Rectal smooth muscle tissue (tissue), 1 donor: ENCODE measurements at regions not wholly inside any gene's neighbourhood (a gene's known extent, or its start where the extent isn't known, plus 50 kb on each side); places are given as distances from the start of the nearest gene placed in this dataset.
"Not testable (repeated sequence)": the region's sequence is repeated elsewhere in the genome, so short reads cannot be mapped to it uniquely, and the experiment has no call there.

Experiments used
- H3K27ac ChIP-seq: one replicate; pipeline ENCODE4 v1.7.0; 2013; ENCODE audit warnings: low read depth, low read length, inconsistent platforms
- H3K27me3 ChIP-seq: one replicate; pipeline ENCODE4 v1.7.0; 2013; ENCODE audit warnings: low read length; ENCODE audit not compliant: control insufficient read depth, insufficient read depth
- H3K36me3 ChIP-seq: one replicate; pipeline ENCODE4 v1.7.0; 2013; ENCODE audit warnings: low read length; ENCODE audit not compliant: control insufficient read depth, insufficient read depth
- H3K4me1 ChIP-seq: one replicate; pipeline ENCODE4 v1.7.0; 2013; ENCODE audit warnings: low read length; ENCODE audit not compliant: control insufficient read depth, insufficient read depth
- H3K4me3 ChIP-seq: one replicate; pipeline ENCODE4 v1.7.0; 2013; ENCODE audit warnings: low read length
- H3K9ac ChIP-seq: one replicate; pipeline ENCODE4 v1.7.0; 2013; ENCODE audit warnings: low read length

DNA sequence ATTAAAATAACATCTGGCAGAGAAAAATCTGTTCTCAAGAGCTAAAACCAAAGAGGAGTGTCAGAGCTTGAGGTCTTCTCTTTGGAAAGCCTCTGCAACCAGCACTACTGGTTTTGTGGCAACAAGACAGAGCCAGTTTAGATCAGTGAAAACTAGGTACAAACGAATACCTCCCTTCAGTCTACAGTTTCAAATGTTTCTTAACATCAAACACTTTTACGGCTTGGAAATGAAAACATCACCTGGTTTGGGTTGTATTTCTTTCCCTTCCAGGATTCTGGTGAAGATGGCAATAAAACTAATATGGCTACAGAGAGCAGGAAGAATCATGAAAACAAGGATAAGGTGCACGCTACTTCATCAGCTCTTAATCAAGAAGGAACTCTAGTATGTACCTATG, 339.4 kb upstream of the ESRRG start:
- no peak overlapping the region for H3K27ac ChIP-seq
- H3K9ac ChIP-seq = no peak overlapping the region
- no peaks in the 10 kb centered on the region for H3K36me3 ChIP-seq
- no peaks in the 10 kb centered on the region for H3K27me3 ChIP-seq
- H3K4me1 ChIP-seq = no peaks in the 10 kb centered on the region
- H3K4me3 ChIP-seq = no peak overlapping the region

DNA sequence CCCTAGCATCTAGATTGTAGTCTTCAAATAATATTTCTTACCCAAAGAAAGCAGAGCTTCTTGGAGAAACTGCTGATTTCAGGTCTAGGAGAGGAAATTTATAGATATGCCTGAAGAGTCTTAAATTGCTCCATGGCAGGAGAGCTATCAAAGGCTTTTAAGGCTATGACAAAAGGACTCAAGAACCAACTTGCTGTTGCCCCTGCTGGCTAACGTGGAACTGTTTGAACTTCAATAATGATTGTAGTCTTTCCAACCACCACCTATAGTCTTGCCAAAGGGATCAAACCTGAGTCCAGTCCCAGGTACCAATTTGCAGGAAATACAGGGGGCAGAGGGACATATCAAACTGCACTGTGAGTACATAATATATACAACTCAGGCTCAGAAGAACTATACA, 336.2 kb upstream of the ESRRG start:
- Histone ChIP-seq H3K4me3 (no peak overlapping the region), H3K27me3 (no peaks in the 10 kb centered on the region), H3K27ac (no peak overlapping the region), H3K36me3 (no peaks in the 10 kb centered on the region), H3K9ac (no peak overlapping the region), H3K4me1 (no peaks in the 10 kb centered on the region)

DNA sequence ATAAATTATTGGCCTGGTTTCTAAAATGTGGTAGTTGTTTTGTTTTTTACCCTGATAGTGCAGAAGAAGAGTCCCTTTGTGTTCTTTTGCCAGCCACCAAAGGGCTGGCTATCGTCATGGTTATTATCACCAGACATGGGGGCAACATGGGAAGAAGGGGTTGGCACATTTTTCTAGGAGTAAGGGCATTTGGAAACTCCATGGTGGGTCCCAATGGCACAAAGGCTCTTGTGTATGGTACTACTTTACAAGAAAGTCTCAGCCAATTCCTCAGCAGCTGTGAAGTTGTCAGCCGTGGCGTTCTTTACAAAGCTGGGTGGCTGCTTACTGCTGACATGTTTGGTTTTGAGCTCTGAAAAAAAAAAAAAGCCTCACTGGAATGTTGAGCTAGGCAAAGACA, 330.4 kb upstream of the ESRRG start:
- Histone ChIP-seq H3K27ac (no peak overlapping the region), H3K4me1 (no peaks in the 10 kb centered on the region), H3K4me3 (no peak overlapping the region), H3K9ac (no peak overlapping the region), H3K27me3 (no peaks in the 10 kb centered on the region), H3K36me3 (no peaks in the 10 kb centered on the region)

DNA sequence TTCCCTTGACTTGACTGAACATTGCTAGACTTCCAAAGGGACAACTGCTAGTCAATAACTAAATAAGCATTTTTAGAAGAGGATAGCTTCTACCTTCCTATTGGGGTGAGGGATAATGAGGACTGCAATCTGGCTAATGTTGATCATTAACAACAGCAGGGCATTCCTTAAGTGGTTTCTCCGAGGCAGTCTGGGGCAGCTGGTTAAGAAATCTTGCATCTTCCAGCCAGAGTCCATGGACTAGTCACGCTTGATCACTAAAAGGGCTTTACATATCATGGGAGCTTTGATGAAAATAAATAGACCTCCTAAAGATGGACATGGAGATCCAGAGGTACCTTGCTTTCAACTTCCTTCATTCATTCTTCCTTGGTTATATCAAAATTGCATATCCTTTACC, 329.4 kb upstream of the ESRRG start:
- Histone ChIP-seq H3K36me3 (no peaks in the 10 kb centered on the region), H3K27me3 (no peaks in the 10 kb centered on the region)

DNA sequence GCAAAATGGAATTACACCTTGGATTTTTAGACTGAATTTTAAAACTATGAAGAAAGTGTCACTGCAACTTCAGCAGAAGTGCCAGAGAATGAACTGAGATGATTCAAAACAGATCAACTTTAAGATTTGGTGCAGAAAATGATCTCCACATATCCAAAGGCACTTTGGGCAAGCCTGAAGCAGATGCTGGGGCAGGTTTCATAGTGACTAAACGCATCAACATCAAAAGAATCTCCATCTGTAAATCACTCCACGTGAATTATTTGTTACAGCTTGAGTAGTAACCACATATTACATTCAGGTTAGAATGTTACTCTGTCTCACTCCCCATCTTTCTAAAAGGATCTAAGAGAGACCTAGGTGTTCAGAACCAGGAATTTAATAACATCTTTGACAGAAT, 329.0 kb upstream of the ESRRG start:
- H3K9ac ChIP-seq = no peak overlapping the region
- no peaks in the 10 kb centered on the region for H3K36me3 ChIP-seq
- no peaks in the 10 kb centered on the region for H3K27me3 ChIP-seq
- H3K4me3 ChIP-seq = no peak overlapping the region
- no peaks in the 10 kb centered on the region for H3K4me1 ChIP-seq
- H3K27ac ChIP-seq = no peak overlapping the region

More for the DNA sequence above, 329.4 kb upstream of the ESRRG start:
- no peaks in the 10 kb centered on the region for H3K4me1 ChIP-seq
- H3K27ac ChIP-seq = no peak overlapping the region
- H3K9ac ChIP-seq = no peak overlapping the region
- H3K4me3 ChIP-seq = no peak overlapping the region

DNA sequence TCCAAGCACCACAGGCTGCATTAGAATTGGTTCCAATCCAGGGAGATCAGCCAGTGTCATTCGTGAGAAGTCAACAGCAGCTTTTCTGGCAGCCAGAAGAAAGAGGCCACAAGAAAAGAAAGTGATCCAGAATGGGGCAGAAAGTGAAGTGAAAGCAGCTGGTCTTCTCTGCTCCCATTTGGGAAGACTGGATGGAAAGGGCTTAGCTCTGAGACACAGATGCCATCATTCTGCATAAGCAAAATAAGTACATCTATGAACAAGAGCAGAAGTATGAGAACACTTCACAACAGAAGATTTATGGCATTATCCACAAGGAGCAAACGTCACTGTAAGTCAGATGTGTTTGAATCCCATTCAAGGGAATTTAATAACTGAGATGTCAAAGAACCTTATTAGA, 326.5 kb upstream of the ESRRG start:
- Histone ChIP-seq H3K27me3 (no peaks in the 10 kb centered on the region), H3K9ac (no peak overlapping the region), H3K27ac (no peak overlapping the region), H3K4me3 (no peak overlapping the region), H3K4me1 (no peaks in the 10 kb centered on the region), H3K36me3 (no peaks in the 10 kb centered on the region)

DNA sequence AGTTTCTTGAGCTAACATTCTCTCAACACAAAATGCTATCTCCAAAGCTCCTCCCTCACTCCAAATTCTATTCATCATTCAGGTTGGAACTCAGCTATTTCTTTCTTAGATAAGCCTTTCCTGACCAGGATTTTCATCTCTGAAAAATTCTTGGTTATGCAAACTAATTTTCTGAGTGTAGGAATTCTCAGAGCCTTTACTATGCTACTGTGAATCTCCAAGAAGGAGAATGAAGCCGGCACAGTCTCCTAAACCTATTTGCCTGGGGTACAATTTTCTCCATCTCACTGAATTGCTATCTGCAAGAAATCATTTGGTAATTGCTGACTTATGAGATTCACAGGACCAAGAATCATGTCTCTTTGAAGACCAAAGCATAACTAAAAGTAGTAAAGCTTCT, 325.9 kb upstream of the ESRRG start:
- H3K4me1 ChIP-seq = no peaks in the 10 kb centered on the region
- no peaks in the 10 kb centered on the region for H3K27me3 ChIP-seq
- no peak overlapping the region for H3K9ac ChIP-seq
- H3K36me3 ChIP-seq = no peaks in the 10 kb centered on the region
- no peak overlapping the region for H3K4me3 ChIP-seq
- H3K27ac ChIP-seq = no peak overlapping the region

DNA sequence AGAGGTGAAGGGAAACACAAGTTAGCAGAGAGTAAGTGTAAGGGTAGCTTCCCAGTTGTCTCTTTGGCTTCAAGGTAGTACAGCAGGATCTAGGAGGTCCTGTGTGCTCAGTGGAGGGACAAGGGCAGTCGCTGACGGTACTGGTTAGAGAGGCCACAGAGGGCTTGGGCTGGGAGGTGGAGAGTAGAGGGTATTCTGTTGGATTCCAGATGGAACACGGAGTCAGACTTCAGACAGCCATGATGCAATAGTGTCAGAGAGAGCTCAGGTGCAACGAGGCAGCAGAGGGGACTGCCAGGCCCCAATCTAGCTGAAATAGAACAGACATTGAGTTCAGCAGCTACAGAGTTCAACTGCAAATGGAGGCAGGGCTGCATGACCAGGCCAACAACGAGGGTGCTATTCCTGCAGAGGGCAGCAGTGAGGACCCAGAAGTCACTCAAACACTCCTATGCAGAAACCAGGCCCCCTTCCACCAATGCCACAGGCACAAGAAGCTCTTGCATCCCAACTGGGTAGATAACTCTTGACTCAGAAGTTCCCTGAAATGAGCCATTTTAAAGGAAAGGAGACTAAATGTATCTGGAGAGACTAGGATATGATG, 325.0 kb upstream of the ESRRG start:
- Histone ChIP-seq H3K9ac (no peak overlapping the region), H3K27me3 (no peaks in the 10 kb centered on the region)

DNA sequence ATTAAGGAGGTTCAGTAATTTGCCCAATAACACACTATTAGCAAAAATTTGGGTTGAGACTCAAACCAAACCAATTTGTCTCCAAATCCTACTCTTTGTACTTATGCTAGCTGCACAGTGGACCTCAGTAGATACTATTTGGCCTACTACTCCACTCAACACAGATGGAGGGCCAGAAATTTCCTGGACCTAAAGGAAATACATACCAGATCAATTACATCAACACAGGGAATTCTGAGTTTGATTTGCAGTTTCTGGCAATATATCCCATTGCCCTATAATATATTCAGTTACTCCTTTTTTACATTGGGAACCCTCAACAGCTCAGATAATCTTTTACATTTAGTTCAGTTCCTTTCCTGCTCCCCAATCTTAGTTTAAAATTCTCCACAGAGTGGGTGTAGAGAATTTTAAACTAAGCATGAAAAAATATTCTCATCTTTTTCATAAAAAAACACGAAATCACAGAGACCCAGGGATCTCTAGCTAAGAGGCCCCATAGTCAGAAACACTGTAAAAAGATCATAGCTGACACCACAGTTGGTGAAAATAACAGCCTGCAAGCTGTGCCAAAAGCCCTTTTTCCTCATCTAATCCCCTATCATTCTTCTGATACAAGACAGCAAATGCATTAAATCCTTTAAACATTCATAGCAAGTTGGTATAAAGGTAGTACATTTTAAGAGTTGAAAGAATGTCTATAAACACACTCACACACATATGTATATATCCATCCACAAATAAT, 317.7 kb upstream of the ESRRG start:
- H3K36me3 ChIP-seq = no peaks in the 10 kb centered on the region
- no peak overlapping the region for H3K9ac ChIP-seq
- H3K4me3 ChIP-seq = no peak overlapping the region
- no peak overlapping the region for H3K27ac ChIP-seq
- H3K4me1 ChIP-seq = no peaks in the 10 kb centered on the region
- H3K27me3 ChIP-seq = no peaks in the 10 kb centered on the region

More for the DNA sequence above, 325.0 kb upstream of the ESRRG start:
- Histone ChIP-seq H3K27ac (no peak overlapping the region), H3K36me3 (no peaks in the 10 kb centered on the region), H3K4me1 (no peaks in the 10 kb centered on the region), H3K4me3 (no peak overlapping the region)

DNA sequence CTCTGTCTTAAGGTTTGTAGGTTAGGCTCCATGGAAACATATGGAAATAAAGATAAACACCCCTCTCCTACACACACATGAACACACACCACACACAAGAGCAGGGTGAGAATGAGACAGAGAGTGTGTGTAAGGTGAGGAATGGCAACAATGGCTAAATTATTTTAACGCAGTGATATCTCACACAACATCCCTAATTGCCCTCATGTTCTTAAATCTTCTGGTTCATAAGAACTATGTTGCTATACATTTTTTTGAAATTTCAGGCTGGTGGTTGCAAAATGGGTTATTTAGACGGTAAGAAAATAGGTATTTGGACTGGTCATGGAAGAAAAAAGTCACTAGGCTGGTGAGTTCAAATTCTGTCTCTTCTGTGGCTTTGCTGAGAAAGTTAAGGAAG, 316.7 kb upstream of the ESRRG start:
- no peak overlapping the region for H3K9ac ChIP-seq
- no peak overlapping the region for H3K4me3 ChIP-seq
- H3K4me1 ChIP-seq = no peaks in the 10 kb centered on the region
- no peak overlapping the region for H3K27ac ChIP-seq
- no peaks in the 10 kb centered on the region for H3K36me3 ChIP-seq
- no peaks in the 10 kb centered on the region for H3K27me3 ChIP-seq

DNA sequence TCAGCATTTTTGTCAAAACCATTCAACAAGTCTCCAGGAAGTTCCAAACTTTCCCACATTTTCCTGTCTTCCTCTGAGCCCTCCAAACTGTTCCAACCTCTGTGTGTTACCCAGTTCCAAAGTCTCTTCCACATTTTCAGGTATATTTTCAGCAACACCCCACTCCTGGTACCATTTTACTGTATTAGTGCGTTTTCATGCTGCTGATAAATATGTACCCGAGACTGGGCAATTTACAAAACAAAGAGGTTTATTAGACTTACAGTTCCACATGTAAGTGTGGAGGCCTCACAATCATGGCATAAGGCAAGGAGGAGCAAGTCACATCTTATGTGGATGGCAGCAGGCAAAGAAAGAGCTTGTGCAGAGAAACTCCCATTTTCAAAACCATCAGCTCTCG, 315.9 kb upstream of the ESRRG start:
- not testable (repeated sequence) for H3K36me3 ChIP-seq, H3K27ac ChIP-seq, H3K27me3 ChIP-seq, H3K4me3 ChIP-seq, H3K4me1 ChIP-seq, H3K9ac ChIP-seq

DNA sequence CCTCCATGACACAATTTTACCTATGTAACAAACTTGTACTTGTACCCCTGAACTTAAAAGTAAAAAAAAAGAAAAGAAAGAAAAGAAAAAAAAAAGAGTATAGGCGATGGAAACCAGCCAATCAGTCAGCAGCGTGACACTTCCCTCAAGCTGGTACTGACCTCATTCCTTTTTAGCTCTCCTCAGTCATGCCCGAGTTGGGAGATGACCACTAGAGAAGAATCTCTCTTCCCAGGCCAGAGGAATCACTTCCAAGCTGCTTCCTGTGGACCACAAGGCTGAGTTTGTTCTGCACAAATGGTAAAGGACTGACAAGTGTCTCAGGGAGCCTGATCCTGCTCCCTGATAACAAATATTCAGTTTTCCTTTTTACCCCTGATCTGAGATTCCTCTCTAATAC, 313.5 kb upstream of the ESRRG start:
- Histone ChIP-seq H3K27ac (no peak overlapping the region), H3K27me3 (no peaks in the 10 kb centered on the region), H3K4me1 (no peaks in the 10 kb centered on the region), H3K4me3 (no peak overlapping the region), H3K9ac (no peak overlapping the region), H3K36me3 (no peaks in the 10 kb centered on the region)

DNA sequence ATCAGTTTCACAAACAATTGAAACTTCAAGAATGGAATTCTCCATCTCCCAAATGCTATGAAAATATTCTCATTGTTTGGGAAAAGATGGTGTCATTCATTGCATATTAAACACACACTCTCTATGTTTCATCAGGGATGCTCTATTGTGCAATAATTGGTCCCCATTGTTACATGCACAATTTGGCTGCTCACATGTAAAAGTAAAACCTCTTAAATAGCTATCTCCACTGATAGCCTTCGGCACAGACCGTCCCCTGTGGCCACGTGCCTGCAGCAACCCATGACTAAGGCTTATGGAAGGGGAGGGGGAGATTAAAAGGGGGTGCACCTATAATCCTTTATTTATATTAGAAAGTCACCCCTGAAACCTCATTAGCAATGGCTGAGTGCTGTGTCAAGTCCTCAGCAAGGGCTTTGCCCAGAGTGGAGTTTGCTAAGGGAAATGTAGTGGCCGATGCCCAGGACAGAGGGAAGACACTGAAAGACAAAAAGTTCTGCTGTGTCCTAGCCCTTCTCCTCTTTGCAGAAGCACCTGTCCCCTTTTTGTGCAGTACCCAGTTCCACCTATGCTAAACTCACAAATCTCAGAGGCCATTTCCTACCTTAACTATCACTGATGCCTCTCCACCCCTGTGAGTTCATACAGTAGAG, 309.6 kb upstream of the ESRRG start:
- Histone ChIP-seq H3K4me3 (no peak overlapping the region), H3K4me1 (no peaks in the 10 kb centered on the region), H3K9ac (no peak overlapping the region), H3K27me3 (no peaks in the 10 kb centered on the region), H3K27ac (no peak overlapping the region), H3K36me3 (no peaks in the 10 kb centered on the region)
